Activated CD4-positive, alpha-beta T cell treated with anti-CD3 and anti-CD28 coated beads, Interleukin-2, amount 10 ng/mL, durations not matched to agents 7 days and 5 days (primary cell): ENCODE measurements at regions not wholly inside any gene's neighbourhood (a gene's known extent, or its start where the extent isn't known, plus 50 kb on each side); places are given as distances from the start of the nearest gene placed in this dataset.

Experiments
- CTCF ChIA-PET: fragments of 350-600 bp; sonication (Branson Sonifier 250); formaldehyde crosslinking; loops from one replicate; lab custom pipeline; 2021; ENCODE audit warnings: antibody characterized with exemption; lab: Charles Lee
- POLR2A ChIA-PET: fragments of 350-600 bp; sonication (Branson Sonifier 250); formaldehyde crosslinking; loops from one replicate; lab custom pipeline; 2021; ENCODE audit warnings: antibody characterized with exemption; lab: Charles Lee
- DNase-seq: peaks from one replicate; pipeline ENCODE4 v3.0.0-alpha.2; 2020
- H3K27ac Mint-ChIP-seq: one replicate; pipeline ENCODE4 v1.8.0; 2021; ENCODE audit warnings: mild to moderate bottlenecking, moderate library complexity, mixed read lengths
- H3K27me3 Mint-ChIP-seq: one replicate; pipeline ENCODE4 v1.8.0; 2021; ENCODE audit warnings: mixed read lengths
- H3K36me3 Mint-ChIP-seq: one replicate; pipeline ENCODE4 v1.8.0; 2021; ENCODE audit warnings: low read depth, mixed read lengths
- H3K4me1 Mint-ChIP-seq: one replicate; pipeline ENCODE4 v1.8.0; 2021; ENCODE audit warnings: mixed read lengths
- H3K4me3 Mint-ChIP-seq: one replicate; pipeline ENCODE4 v1.8.0; 2021; ENCODE audit warnings: mild to moderate bottlenecking, moderate library complexity, mixed read lengths
- H3K9me3 Mint-ChIP-seq: one replicate; pipeline ENCODE4 v1.8.0; 2021; ENCODE audit warnings: mixed read lengths

- DNase-seq: no peak
- Mint-ChIP-seq H3K27me3 (peaks cover 5% of the 10 kb centered on the region), H3K9me3 (no peaks in the 10 kb centered on the region), H3K4me3 (no peak overlapping the region), H3K27ac (no peak overlapping the region), H3K36me3 (no peaks in the 10 kb centered on the region), H3K4me1 (no peaks in the 10 kb centered on the region)
- POLR2A ChIA-PET: no interaction called here
- CTCF ChIA-PET: no interaction called here
Measured at GRCh38 chr2:71898851-71899681, 248.6 kb downstream of the CYP26B1 start.

DNA sequence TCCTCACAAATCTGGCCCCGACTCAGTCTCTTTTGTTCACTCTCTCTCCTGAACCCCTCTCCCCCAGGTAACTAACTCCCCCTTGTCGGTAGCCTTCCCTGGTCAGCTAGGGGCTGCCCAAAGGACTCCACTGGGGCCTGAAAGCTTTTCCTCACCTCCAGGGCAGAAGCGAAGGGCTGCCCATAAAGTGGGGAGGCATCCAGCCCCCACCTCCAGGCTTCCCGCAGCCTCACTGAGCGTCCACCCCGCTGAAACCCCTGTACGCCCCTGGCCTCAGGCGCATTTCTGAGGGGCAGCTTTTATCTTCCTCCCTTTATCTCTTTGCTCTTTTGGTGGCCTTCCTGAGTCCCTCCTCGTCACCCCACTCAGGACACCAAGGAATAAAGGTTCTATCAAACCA lies 249.3 kb downstream of the CYP26B1 start:
- H3K4me3 Mint-ChIP-seq: no peak overlapping the region
- H3K4me1 Mint-ChIP-seq: no peaks in the 10 kb centered on the region
- no peaks in the 10 kb centered on the region for H3K36me3 Mint-ChIP-seq
- DNase-seq: no peak
- no peak overlapping the region for H3K27ac Mint-ChIP-seq
- peaks cover 3% of the 10 kb centered on the region for H3K27me3 Mint-ChIP-seq
- CTCF ChIA-PET: no interaction called here
- H3K9me3 Mint-ChIP-seq: no peaks in the 10 kb centered on the region
- POLR2A ChIA-PET: no interaction called here

DNA sequence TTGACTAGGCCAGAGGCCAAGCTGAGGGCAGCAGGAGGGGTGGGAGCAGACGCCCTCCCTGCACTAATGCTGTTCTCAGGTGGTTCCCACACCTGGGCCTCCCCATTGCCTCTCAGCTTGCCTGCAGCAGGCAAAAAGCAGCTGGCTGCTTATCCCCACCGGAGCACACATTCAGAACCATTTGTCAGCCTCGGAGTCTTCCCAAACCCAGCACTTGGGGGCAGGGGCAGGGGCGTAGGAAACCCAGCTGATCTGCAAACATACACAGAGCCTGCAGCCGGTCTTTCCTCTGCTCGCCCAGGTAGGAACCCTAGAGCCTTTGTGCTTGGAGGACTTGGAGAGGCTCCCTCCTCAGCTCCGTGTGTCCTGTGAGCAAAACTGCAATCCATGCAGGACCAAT lies 249.8 kb downstream of the CYP26B1 start:
- Mint-ChIP-seq H3K27ac (no peak overlapping the region), H3K4me1 (no peaks in the 10 kb centered on the region), H3K4me3 (no peak overlapping the region), H3K27me3 (peaks cover 3% of the 10 kb centered on the region), H3K36me3 (no peaks in the 10 kb centered on the region), H3K9me3 (no peaks in the 10 kb centered on the region)
- ChIA-PET CTCF (interaction anchor here (1.3 kb wide), 1 partner anchor 27 kb away, joined by 4 read pairs; no protein-coding TSS in a partner anchor), POLR2A (no interaction called here)
- DNase-seq: no peak

DNA sequence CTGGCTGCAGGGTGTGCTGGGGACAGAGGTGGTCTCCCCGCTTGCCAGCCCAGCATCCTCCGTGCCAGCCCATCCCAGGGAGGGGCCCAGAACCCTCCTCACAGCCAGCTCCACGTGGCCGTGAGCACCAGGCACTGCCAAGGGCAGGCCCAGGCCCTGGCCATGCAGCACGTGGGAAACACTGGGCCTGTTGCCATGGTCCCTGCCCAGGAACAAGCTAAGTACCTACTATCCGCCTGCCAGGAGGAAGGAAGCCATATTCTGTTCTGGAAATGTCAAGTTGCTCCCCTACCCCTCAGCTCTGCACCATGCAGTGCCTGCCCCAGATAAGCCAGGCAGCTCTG lies 250.6 kb downstream of the CYP26B1 start:
- Mint-ChIP-seq H3K27me3 (peaks cover 3% of the 10 kb centered on the region), H3K4me1 (no peaks in the 10 kb centered on the region), H3K36me3 (no peaks in the 10 kb centered on the region), H3K27ac (no peak overlapping the region), H3K9me3 (no peaks in the 10 kb centered on the region), H3K4me3 (no peak overlapping the region)
- ChIA-PET POLR2A (interaction anchor here (0.5 kb wide), 1 partner anchor 143 kb away, joined by 3 read pairs; no protein-coding TSS in a partner anchor), CTCF (interaction anchor here (1.3 kb wide), 1 partner anchor 28 kb away, joined by 4 read pairs; no protein-coding TSS in a partner anchor)
- DNase-seq: no peak

DNA sequence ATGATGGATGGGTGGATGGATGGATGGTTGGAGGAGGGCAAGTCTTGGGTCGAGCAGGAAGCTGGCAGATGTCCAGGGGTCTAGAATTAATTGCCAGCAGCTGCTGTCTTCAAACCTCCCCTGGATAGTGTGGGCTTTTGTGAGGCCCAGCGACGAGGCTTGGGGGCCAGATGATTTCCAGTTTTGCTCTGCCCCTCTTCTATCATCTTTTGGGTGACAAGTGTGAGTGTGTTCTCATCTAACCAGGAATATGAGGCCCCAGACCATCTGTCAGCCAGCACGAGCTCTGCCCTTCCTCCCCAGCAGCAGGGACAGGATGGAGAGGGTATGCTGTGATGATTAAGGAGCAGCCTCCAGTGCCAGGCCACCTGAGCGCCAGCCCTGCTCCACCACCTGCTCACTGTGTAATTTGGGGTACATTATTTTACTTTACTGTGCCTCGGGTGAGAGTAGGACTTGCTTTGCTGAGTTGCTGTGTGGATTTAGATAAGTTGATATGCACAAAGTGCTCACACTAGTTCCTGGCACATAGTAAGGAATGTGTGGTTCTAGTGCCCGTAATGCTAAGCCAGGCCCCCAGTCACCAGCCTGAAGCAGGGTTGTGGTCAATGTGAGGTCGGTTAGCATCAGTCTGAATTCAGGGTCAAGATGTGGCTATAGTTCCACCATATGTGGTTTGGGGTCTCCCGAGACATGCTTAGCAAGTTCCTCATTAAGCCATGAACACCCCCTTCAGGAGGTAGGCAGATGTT lies 251.1 kb downstream of the CYP26B1 start:
- no peaks in the 10 kb centered on the region for H3K9me3 Mint-ChIP-seq
- ChIA-PET POLR2A (interaction anchor here (0.5 kb wide), 1 partner anchor 142 kb away, joined by 3 read pairs; no protein-coding TSS in a partner anchor), CTCF (interaction anchor here (1.3 kb wide), 1 partner anchor 28 kb away, joined by 4 read pairs; no protein-coding TSS in a partner anchor)
- DNase-seq: no peak
- H3K4me3 Mint-ChIP-seq: no peak overlapping the region
- no peaks in the 10 kb centered on the region for H3K27me3 Mint-ChIP-seq
- H3K36me3 Mint-ChIP-seq: no peaks in the 10 kb centered on the region
- no peaks in the 10 kb centered on the region for H3K4me1 Mint-ChIP-seq
- H3K27ac Mint-ChIP-seq: no peak overlapping the region

DNA sequence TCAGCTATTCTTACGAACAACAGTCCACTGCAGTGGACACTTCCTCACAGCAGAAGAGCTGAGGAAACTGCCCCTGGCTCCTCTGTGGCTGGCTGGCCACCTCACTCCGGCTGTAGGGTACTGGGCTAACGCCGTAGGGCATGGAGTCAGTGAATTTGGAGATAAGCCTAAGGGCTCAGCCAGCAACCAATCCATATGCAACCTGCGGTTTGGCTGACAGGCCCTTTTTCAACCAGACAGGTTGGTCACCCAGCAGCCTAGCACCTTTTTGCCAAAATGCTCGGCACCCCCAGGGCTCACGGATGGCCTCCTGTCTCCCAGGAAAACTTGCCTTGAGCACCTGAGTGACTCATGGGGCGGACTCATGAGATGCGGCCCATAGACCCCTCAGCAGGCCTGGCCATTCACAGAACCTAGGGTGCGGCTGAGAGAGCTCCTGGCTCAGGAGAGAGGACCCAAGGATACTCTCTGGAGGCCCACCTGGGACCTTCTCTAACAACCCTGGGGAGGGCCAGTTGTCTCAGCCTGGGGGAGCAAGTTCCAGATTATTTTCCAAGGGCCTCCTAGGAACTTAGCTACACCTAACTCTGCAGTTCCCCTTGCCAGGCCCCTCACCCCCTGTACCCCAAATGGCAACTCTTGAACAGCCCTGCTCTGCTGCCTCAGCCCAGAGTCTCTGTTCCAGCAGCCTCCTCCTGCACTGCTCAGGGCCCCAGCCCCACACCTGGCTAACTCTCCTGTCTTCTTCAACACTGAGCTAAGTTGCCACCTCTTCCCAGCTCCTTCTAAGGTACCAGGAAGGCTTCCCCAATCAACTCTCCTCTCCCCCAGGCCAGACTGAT lies 252.1 kb downstream of the CYP26B1 start:
- no peaks in the 10 kb centered on the region for H3K9me3 Mint-ChIP-seq
- H3K27me3 Mint-ChIP-seq: no peaks in the 10 kb centered on the region
- no peaks in the 10 kb centered on the region for H3K36me3 Mint-ChIP-seq
- no peak overlapping the region for H3K27ac Mint-ChIP-seq
- DNase-seq: no peak
- ChIA-PET POLR2A (no interaction called here), CTCF (no interaction called here)
- H3K4me3 Mint-ChIP-seq: no peak overlapping the region
- no peaks in the 10 kb centered on the region for H3K4me1 Mint-ChIP-seq

DNA sequence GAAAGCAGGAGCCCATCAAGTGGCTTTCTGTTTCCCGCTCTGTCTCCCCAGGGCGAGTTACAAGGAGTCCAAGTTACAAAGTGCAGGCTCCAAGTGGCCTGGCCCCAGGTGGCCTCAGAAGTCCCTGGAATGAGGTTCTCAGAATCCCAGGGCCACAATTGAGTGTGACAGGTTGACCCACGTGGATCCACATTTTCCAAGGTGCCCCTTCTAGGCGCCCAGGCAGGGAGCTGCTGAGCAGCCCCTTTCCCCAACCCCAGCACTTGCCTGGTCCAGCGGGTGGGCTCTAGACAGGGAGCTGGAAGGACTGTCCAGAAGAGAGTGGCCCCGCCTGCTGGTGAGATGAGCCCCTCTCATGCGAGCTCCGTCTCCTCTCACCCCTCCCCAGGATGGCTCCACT lies 253.4 kb downstream of the CYP26B1 start:
- no peak for DNase-seq
- no peaks in the 10 kb centered on the region for H3K36me3 Mint-ChIP-seq
- H3K4me1 Mint-ChIP-seq: no peaks in the 10 kb centered on the region
- H3K4me3 Mint-ChIP-seq: no peak overlapping the region
- POLR2A ChIA-PET: no interaction called here
- no peaks in the 10 kb centered on the region for H3K9me3 Mint-ChIP-seq
- H3K27ac Mint-ChIP-seq: no peak overlapping the region
- H3K27me3 Mint-ChIP-seq: no peaks in the 10 kb centered on the region
- CTCF ChIA-PET: no interaction called here

GRCh38 chr2:71893646-71894045 lies 254.0 kb downstream of the CYP26B1 start:
- H3K4me3 Mint-ChIP-seq: no peak overlapping the region

DNA sequence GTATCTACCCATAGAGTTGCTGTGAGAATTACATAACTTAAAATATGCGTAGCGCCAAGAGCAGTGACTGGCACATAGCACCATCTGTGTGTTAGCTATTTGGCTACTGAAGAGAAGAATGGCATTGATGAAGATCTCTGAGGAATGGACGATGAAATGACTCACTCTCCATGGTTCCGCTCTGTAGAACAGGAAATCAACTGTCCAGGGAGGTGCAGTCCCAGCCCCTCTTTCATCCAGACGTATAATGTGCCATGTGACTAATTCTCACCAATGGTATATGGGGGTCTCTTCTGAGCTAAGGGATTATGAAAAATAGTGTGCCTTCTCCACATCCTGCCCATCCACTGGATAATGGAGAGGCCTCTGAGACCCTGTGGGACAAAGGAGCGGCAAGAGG lies 254.8 kb downstream of the CYP26B1 start:
- no peak for DNase-seq
- POLR2A ChIA-PET: no interaction called here
- H3K27ac Mint-ChIP-seq: no peak overlapping the region
- H3K9me3 Mint-ChIP-seq: no peaks in the 10 kb centered on the region
- no peak overlapping the region for H3K4me3 Mint-ChIP-seq
- no peaks in the 10 kb centered on the region for H3K36me3 Mint-ChIP-seq
- CTCF ChIA-PET: no interaction called here
- no peaks in the 10 kb centered on the region for H3K27me3 Mint-ChIP-seq
- no peaks in the 10 kb centered on the region for H3K4me1 Mint-ChIP-seq

More at GRCh38 chr2:71893646-71894045, 254.0 kb downstream of the CYP26B1 start:
- ChIA-PET POLR2A (no interaction called here), CTCF (no interaction called here)
- H3K4me1 Mint-ChIP-seq: no peaks in the 10 kb centered on the region
- no peaks in the 10 kb centered on the region for H3K27me3 Mint-ChIP-seq
- DNase-seq: no peak
- H3K36me3 Mint-ChIP-seq: no peaks in the 10 kb centered on the region
- no peak overlapping the region for H3K27ac Mint-ChIP-seq
- no peaks in the 10 kb centered on the region for H3K9me3 Mint-ChIP-seq

DNA sequence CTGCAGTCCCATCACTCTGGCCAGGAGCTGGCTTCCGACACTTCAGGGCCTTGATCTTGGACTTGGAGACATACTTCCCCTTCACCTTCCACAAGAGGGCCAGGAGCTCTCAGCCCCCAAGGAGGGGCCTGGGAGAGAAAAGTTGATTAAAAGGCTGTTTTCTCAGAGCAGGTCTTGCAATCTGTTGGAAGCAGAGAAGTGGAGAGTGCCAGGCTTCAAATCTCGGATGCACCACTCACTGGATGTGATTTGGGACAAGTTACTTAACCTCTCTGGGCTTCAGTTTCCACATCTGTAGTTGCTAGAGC lies 255.3 kb downstream of the CYP26B1 start:
- ChIA-PET CTCF (no interaction called here), POLR2A (no interaction called here)
- no peak for DNase-seq
- no peaks in the 10 kb centered on the region for H3K27me3 Mint-ChIP-seq
- no peak overlapping the region for H3K4me3 Mint-ChIP-seq
- H3K27ac Mint-ChIP-seq: no peak overlapping the region
- H3K36me3 Mint-ChIP-seq: no peaks in the 10 kb centered on the region
- no peaks in the 10 kb centered on the region for H3K4me1 Mint-ChIP-seq
- no peaks in the 10 kb centered on the region for H3K9me3 Mint-ChIP-seq

DNA sequence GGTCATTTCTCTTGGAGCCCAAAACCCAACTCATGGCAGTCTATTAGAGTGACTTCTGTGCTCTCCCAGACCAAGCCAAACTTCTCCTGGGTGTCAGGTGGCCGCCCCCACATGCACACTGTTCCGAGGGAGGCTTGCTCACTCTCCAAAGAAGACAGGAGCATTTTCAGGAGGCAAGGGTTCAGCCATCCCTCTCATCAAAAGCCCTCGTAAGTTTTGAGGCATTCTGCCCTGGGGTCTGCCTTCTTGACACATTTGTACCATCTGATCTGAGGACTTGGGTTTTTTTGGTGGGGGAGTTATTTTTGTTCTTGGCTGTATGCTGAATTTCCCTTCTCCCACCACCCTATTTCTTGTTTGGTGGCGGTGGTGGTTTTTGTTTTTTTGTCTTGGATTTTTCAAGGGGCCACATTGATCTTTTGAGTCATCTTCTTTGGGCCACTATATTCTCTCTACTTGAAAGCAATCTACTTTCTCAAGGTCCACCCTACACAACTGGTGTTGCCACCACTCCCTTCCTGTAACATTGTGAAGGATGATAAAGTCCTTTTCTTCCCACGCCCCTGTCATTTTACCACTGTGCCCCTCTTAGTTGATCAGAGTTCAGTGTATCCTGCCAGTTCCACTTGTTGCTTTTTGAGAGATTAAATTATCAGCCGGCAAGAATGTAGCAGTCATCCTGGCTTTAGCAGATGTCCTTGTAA lies 255.8 kb downstream of the CYP26B1 start:
- Mint-ChIP-seq H3K4me3 (no peak overlapping the region), H3K4me1 (no peaks in the 10 kb centered on the region), H3K36me3 (no peaks in the 10 kb centered on the region), H3K9me3 (no peaks in the 10 kb centered on the region), H3K27me3 (no peaks in the 10 kb centered on the region), H3K27ac (no peak overlapping the region)
- DNase-seq: no peak
- ChIA-PET POLR2A (no interaction called here), CTCF (no interaction called here)

DNA sequence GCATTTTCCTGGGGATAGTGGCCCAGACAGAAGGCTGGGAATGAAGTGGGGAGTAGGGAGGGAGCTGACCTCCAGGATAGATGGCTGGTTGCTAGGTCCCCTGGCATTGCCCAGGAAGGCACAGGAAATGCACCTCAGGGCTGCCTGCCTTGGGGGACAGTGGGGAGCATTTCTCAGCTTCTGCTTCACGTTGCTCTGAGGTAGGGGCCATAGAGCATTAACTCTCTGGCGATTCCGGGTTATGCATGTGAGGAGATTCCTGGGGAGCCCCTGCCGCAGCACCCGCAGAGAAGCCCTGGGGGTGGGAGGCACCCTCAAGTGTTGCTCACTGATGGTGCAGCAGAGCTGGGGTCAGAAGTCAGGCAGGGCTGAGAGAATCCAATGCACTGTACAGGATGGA lies 256.5 kb downstream of the CYP26B1 start:
- H3K4me3 Mint-ChIP-seq: no peak overlapping the region
- H3K4me1 Mint-ChIP-seq: no peaks in the 10 kb centered on the region
- ChIA-PET CTCF (no interaction called here), POLR2A (no interaction called here)
- no peak for DNase-seq
- H3K9me3 Mint-ChIP-seq: no peaks in the 10 kb centered on the region
- no peak overlapping the region for H3K27ac Mint-ChIP-seq
- no peaks in the 10 kb centered on the region for H3K27me3 Mint-ChIP-seq
- H3K36me3 Mint-ChIP-seq: no peaks in the 10 kb centered on the region
